Astrocyte of the spinal cord (primary cell): ENCODE measurements at regions not wholly inside any gene's neighbourhood (a gene's known extent, or its start where the extent isn't known, plus 50 kb on each side); places are given as distances from the start of the nearest gene placed in this dataset.

ENCODE experiments used
- DNase-seq: peaks from one replicate; pipeline ENCODE4 v3.0.0; 2011; ENCODE audit warnings: low read depth, low spot score
- H3K4me3 ChIP-seq: 2 replicates; pipeline ENCODE4 v1.5.1; 2011; ENCODE audit warnings: low read depth, mild to moderate bottlenecking, low read length, moderate library complexity
- CTCF ChIP-seq: IDR thresholded peaks from 2 replicates; pipeline ENCODE4 v1.5.1; 2012; ENCODE audit warnings: low read depth, mild to moderate bottlenecking, low read length, inconsistent platforms
- in situ Hi-C: cut with HindIII; loops from 2 replicates; pipeline ENCODE4 v1.10.0; 2017; ENCODE audit warnings: low sequenced_read_pairs

- DNase-seq, result no peak
- in situ Hi-C loops, result no loop called here
- no peak overlapping the region for H3K4me3 ChIP-seq
- TF ChIP-seq CTCF, result no peak
Observed at GRCh38 chr2:239753401-239753837, 271.7 kb downstream of the NDUFA10 start.

DNA sequence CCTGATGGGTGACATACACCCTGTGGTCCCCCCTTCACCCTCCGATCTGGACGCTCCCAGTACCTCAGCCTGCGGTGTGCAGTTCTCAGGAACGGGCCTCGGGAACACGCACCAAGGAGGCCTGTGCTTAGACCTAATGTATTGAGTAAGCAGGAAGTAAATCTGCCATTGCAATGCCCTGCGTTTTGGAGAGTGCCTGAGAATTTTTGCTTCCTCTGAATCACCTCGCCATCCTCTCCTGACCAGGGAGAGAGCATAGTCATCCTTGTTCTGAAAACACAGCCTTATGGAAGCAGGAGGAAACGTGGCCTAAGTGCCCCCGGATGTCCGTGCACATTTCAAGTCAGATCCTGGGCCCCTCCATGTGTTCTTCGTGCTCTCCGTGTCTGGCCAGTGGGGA, 272.2 kb downstream of the NDUFA10 start:
- no peak for DNase-seq
- no peak overlapping the region for H3K4me3 ChIP-seq
- TF ChIP-seq CTCF, result no peak
- in situ Hi-C loops, result no loop called here

- H3K4me3 ChIP-seq, result no peak overlapping the region
- DNase-seq, result no peak
- in situ Hi-C loops, result no loop called here
- no peak for TF ChIP-seq CTCF
Observed at GRCh38 chr2:239751679-239752355, 273.3 kb downstream of the NDUFA10 start.

- H3K4me3 ChIP-seq, result no peak overlapping the region
- DNase-seq, result no peak
- in situ Hi-C loops, result no loop called here
- TF ChIP-seq CTCF, result no peak
Observed at GRCh38 chr2:239750929-239751678, 274.0 kb downstream of the NDUFA10 start.

- TF ChIP-seq CTCF, result no peak
- DNase-seq, result no peak
- no peak overlapping the region for H3K4me3 ChIP-seq
- in situ Hi-C loops, result no loop called here
Observed at GRCh38 chr2:239750045-239750835, 274.9 kb downstream of the NDUFA10 start.

GRCh38 chr2:239749272-239749873, 275.8 kb downstream of the NDUFA10 start:
- no peak for TF ChIP-seq CTCF
- in situ Hi-C loops, result no loop called here
- DNase-seq, result no peak
- H3K4me3 ChIP-seq, result no peak overlapping the region
